C4-2B (cell line): ENCODE measurements at regions not wholly inside any gene's neighbourhood (a gene's known extent, or its start where the extent isn't known, plus 50 kb on each side); places are given as distances from the start of the nearest gene placed in this dataset.

Experiments
- ZFX ChIP-seq: fragments of 450-650 bp; IDR thresholded peaks from 2 replicates; pipeline ENCODE4 v1.6.1; 2017
- TF ChIP-seq, protein P1 (sequence below): fragments of 450-650 bp; conservative IDR thresholded peaks from 2 replicates; pipeline ENCODE4 v1.5.1; 2017; ENCODE audit warnings: mild to moderate bottlenecking

DNA sequence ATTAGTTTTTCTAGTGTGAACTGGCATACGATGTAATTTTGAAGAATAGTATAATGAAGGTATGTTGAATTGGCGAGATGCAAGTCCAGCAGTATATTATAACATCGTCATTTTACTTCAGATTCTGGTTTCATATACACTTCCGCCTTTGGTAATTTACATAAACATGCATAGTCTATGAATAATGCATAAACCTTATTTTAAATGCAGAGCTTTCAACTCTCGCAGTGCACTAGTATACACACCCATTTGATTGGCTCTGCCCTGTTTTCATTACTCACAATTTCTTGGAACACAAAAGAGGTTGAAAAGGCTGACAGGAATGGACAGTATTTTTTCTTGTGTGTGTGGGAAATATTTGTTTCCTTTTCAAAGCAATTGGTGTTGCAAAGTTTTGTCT, 128.9 kb upstream of the CCNH start:
- TF ChIP-seq, protein P1, sequence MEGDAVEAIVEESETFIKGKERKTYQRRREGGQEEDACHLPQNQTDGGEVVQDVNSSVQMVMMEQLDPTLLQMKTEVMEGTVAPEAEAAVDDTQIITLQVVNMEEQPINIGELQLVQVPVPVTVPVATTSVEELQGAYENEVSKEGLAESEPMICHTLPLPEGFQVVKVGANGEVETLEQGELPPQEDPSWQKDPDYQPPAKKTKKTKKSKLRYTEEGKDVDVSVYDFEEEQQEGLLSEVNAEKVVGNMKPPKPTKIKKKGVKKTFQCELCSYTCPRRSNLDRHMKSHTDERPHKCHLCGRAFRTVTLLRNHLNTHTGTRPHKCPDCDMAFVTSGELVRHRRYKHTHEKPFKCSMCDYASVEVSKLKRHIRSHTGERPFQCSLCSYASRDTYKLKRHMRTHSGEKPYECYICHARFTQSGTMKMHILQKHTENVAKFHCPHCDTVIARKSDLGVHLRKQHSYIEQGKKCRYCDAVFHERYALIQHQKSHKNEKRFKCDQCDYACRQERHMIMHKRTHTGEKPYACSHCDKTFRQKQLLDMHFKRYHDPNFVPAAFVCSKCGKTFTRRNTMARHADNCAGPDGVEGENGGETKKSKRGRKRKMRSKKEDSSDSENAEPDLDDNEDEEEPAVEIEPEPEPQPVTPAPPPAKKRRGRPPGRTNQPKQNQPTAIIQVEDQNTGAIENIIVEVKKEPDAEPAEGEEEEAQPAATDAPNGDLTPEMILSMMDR: no peak
- no peak for TF ChIP-seq ZFX
